NCI-H1694 treated with DMSO at 0.1 percent for 48 hours (cell line): ENCODE measurements at regions not wholly inside any gene's neighbourhood (a gene's known extent, or its start where the extent isn't known, plus 50 kb on each side); places are given as distances from the start of the nearest gene placed in this dataset.

Source experiments
- DNase-seq: peaks from one replicate; lab custom pipeline; 2025; lab: John Stamatoyannopoulos, UW

- DNase-seq: no peak
These were observed 145.1 kb downstream of the MRPL14 start for GRCh38 chr6:43982084-43982625.

- DNase-seq: no peak
These were observed 145.8 kb downstream of the MRPL14 start for GRCh38 chr6:43981363-43981990.

GRCh38 chr6:43980004-43980795 is 147.1 kb downstream of the MRPL14 start:
- no peak for DNase-seq

- DNase-seq: no peak
These were observed 147.7 kb downstream of the MRPL14 start for GRCh38 chr6:43979525-43979924.

- no peak for DNase-seq
These were observed 148.5 kb downstream of the MRPL14 start for GRCh38 chr6:43978473-43979346.

GRCh38 chr6:43977404-43978111 is 149.7 kb downstream of the MRPL14 start:
- DNase-seq: no peak

GRCh38 chr6:43976706-43977403 is 150.4 kb downstream of the MRPL14 start:
- DNase-seq: no peak

- no peak for DNase-seq
These were observed 152.5 kb downstream of the MRPL14 start for GRCh38 chr6:43974643-43975230.

GRCh38 chr6:43973357-43973756 is 153.9 kb downstream of the MRPL14 start:
- no peak for DNase-seq

GRCh38 chr6:43972913-43973300 is 154.3 kb downstream of the MRPL14 start:
- no peak for DNase-seq

GRCh38 chr6:43972179-43972912 is 154.9 kb downstream of the MRPL14 start:
- DNase-seq: no peak

GRCh38 chr6:43971776-43972126 is 155.5 kb downstream of the MRPL14 start:
- no peak for DNase-seq

- no peak for DNase-seq
These were observed 156.1 kb downstream of the MRPL14 start for GRCh38 chr6:43970913-43971775.

GRCh38 chr6:43970068-43970912 is 157.0 kb downstream of the MRPL14 start:
- no peak for DNase-seq

GRCh38 chr6:43969158-43969981 is 157.9 kb downstream of the MRPL14 start:
- DNase-seq: no peak

- no peak for DNase-seq
These were observed 158.9 kb downstream of the MRPL14 start for GRCh38 chr6:43968110-43968965.
